OCI-LY1 (cell line): ENCODE measurements at regions not wholly inside any gene's neighbourhood (a gene's known extent, or its start where the extent isn't known, plus 50 kb on each side); places are given as distances from the start of the nearest gene placed in this dataset.

Source experiments
- H2AFZ ChIP-seq: fragments of 200-600 bp; sonication (generic), shearing (Covaris generic); 2 replicates; pipeline ENCODE4 v1.6.0; 2014; ENCODE audit warnings: antibody characterized with exemption, mild to moderate bottlenecking, low read length
- H3F3A ChIP-seq: fragments of 200-600 bp; sonication (generic), shearing (Covaris generic); 2 replicates; pipeline ENCODE4 v1.6.0; 2014; ENCODE audit warnings: mild to moderate bottlenecking, antibody characterized with exemption, low read length, moderate library complexity; ENCODE audit not compliant: insufficient read depth
- H3K27ac ChIP-seq: fragments of 200-600 bp; sonication (generic); 2 replicates; pipeline ENCODE4 v1.5.1; 2014; ENCODE audit warnings: low read length, mixed run types, mild to moderate bottlenecking, low read depth; ENCODE audit not compliant: poor library complexity, severe bottlenecking
- H3K27me3 ChIP-seq: fragments of 200-600 bp; sonication (generic); 2 replicates; pipeline ENCODE4 v1.6.0; 2014; ENCODE audit warnings: antibody characterized with exemption, mild to moderate bottlenecking, low read length, moderate library complexity; ENCODE audit not compliant: insufficient read depth
- H3K36me3 ChIP-seq: fragments of 200-600 bp; sonication (generic); 2 replicates; pipeline ENCODE4 v1.6.1; 2014; ENCODE audit warnings: mild to moderate bottlenecking, antibody characterized with exemption, low read length, moderate library complexity, mixed read lengths; ENCODE audit not compliant: insufficient read depth
- H3K4me1 ChIP-seq: fragments of 200-600 bp; sonication (generic); 2 replicates; pipeline ENCODE4 v1.5.1; 2014; ENCODE audit warnings: mild to moderate bottlenecking, low read length, moderate library complexity; ENCODE audit not compliant: insufficient read depth, severe bottlenecking
- H3K4me2 ChIP-seq: fragments of 200-600 bp; sonication (generic), shearing (Covaris generic); 2 replicates; pipeline ENCODE4 v1.6.1; 2014; ENCODE audit warnings: low read length
- H3K4me3 ChIP-seq: fragments of 200-600 bp; sonication (generic); 2 replicates; pipeline ENCODE4 v1.5.1; 2014; ENCODE audit warnings: low read length, low read depth, mild to moderate bottlenecking, mixed read lengths; ENCODE audit not compliant: poor library complexity, severe bottlenecking
- H3K79me2 ChIP-seq: fragments of 200-600 bp; shearing (Covaris generic); 2 replicates; pipeline ENCODE4 v1.6.1; 2016; ENCODE audit warnings: mixed run types, low read length, mixed read lengths; ENCODE audit not compliant: insufficient read depth
- H3K9ac ChIP-seq: fragments of 200-600 bp; sonication (generic), shearing (Covaris generic); 2 replicates; pipeline ENCODE4 v1.6.1; 2014; ENCODE audit warnings: mild to moderate bottlenecking, low read length, mixed read lengths
- H3K9me2 ChIP-seq: fragments of 200-600 bp; sonication (generic), shearing (Covaris generic); 2 replicates; pipeline ENCODE4 v1.6.1; 2014; ENCODE audit warnings: low read depth, mild to moderate bottlenecking, low read length, mixed read lengths
- H3K9me3 ChIP-seq: fragments of 200-600 bp; shearing (Covaris generic); 2 replicates; pipeline ENCODE4 v1.6.1; 2014; ENCODE audit warnings: low read length, mixed read lengths
- H4K20me1 ChIP-seq: fragments of 200-600 bp; sonication (generic), shearing (Covaris generic); 2 replicates; pipeline ENCODE4 v1.6.0; 2016; ENCODE audit warnings: mild to moderate bottlenecking, low read length; ENCODE audit not compliant: insufficient read depth
- EZH2 ChIP-seq: fragments of 200-600 bp; sonication (generic), shearing (Covaris generic); IDR thresholded peaks from 2 replicates; pipeline ENCODE4 v1.8.0; 2017; ENCODE audit warnings: borderline replicate concordance, mixed run types, mild to moderate bottlenecking, antibody characterized with exemption, low read length, moderate library complexity, mixed read lengths
- TF ChIP-seq, protein P1 (sequence below): fragments of 200-600 bp; sonication (generic), shearing (Covaris generic); IDR thresholded peaks from 2 replicates; pipeline ENCODE4 v1.5.1; 2017; ENCODE audit warnings: mild to moderate bottlenecking, antibody characterized with exemption, low read length, moderate library complexity, mixed read lengths

GRCh38 chr5:33340195-33340594, 100.6 kb upstream of the TARS1 start:
- Histone ChIP-seq H3K27ac (no peak overlapping the region), H3K4me3 (no peak overlapping the region)

GRCh38 chr5:33341351-33341750, 99.4 kb upstream of the TARS1 start:
- no peak overlapping the region for H3K9ac ChIP-seq
- H3K79me2 ChIP-seq = no peaks in the 10 kb centered on the region
- H3K27me3 ChIP-seq = no peaks in the 10 kb centered on the region
- H3K9me2 ChIP-seq = no peaks in the 10 kb centered on the region
- no peak overlapping the region for H2AFZ ChIP-seq
- no peak overlapping the region for H3K4me3 ChIP-seq
- no peaks in the 10 kb centered on the region for H3K4me1 ChIP-seq
- no peaks in the 10 kb centered on the region for H3K36me3 ChIP-seq
- H3F3A ChIP-seq = no peaks in the 10 kb centered on the region
- no peaks in the 10 kb centered on the region for H3K9me3 ChIP-seq
- TF ChIP-seq, protein P1, sequence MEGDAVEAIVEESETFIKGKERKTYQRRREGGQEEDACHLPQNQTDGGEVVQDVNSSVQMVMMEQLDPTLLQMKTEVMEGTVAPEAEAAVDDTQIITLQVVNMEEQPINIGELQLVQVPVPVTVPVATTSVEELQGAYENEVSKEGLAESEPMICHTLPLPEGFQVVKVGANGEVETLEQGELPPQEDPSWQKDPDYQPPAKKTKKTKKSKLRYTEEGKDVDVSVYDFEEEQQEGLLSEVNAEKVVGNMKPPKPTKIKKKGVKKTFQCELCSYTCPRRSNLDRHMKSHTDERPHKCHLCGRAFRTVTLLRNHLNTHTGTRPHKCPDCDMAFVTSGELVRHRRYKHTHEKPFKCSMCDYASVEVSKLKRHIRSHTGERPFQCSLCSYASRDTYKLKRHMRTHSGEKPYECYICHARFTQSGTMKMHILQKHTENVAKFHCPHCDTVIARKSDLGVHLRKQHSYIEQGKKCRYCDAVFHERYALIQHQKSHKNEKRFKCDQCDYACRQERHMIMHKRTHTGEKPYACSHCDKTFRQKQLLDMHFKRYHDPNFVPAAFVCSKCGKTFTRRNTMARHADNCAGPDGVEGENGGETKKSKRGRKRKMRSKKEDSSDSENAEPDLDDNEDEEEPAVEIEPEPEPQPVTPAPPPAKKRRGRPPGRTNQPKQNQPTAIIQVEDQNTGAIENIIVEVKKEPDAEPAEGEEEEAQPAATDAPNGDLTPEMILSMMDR = no peak
- no peak for TF ChIP-seq EZH2
- no peak overlapping the region for H3K4me2 ChIP-seq
- no peak overlapping the region for H3K27ac ChIP-seq
- H4K20me1 ChIP-seq = no peaks in the 10 kb centered on the region

More at GRCh38 chr5:33340195-33340594, 100.6 kb upstream of the TARS1 start:
- Histone ChIP-seq H3K36me3 (no peaks in the 10 kb centered on the region), H3K9ac (no peak overlapping the region), H3K27me3 (no peaks in the 10 kb centered on the region), H3K9me3 (no peaks in the 10 kb centered on the region), H4K20me1 (no peaks in the 10 kb centered on the region), H2AFZ (no peak overlapping the region), H3F3A (no peaks in the 10 kb centered on the region), H3K4me2 (no peak overlapping the region), H3K4me1 (no peaks in the 10 kb centered on the region), H3K79me2 (no peaks in the 10 kb centered on the region), H3K9me2 (no peaks in the 10 kb centered on the region)
- TF ChIP-seq, protein P1 = no peak
- TF ChIP-seq EZH2 = no peak

DNA sequence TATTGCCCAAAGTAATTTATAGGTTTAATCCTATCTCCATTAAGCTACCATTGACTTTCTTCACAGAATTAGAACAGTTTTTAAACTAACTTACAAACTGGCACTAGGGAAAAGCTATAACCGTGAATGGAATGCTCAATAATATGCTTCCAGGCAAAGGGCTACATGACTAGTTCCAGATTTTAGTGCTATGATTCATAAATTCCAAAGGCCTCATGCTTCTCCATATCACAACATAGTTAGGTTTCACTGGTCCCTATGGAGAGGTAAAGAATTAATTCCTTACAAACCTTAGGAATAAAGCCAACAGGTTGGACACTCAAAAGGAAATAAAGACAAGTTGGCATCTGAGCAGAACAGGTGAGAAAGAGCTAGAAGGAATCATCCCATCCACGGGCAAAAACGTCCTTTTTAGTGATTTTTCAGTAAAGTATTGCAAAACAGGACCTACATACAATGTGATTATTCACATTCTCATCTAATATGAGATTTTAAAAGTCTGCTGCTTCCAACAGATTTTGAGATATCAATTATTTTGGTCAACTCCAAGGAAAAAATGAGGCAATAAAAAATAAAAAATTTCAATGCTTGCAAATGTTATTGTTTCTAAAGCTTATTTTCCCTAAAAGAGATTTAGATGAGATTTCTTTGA, 97.0 kb upstream of the TARS1 start:
- Histone ChIP-seq H3K4me1 (no peaks in the 10 kb centered on the region), H3K4me3 (no peak overlapping the region), H3K79me2 (no peaks in the 10 kb centered on the region), H3K27ac (no peak overlapping the region), H3K4me2 (no peak overlapping the region), H3K9me3 (no peaks in the 10 kb centered on the region), H3K36me3 (no peaks in the 10 kb centered on the region), H3K9ac (no peak overlapping the region), H3F3A (no peaks in the 10 kb centered on the region), H3K27me3 (no peaks in the 10 kb centered on the region), H2AFZ (no peak overlapping the region), H3K9me2 (no peaks in the 10 kb centered on the region), H4K20me1 (no peaks in the 10 kb centered on the region)
- TF ChIP-seq, protein P1 = no peak
- TF ChIP-seq EZH2 = no peak
